Inflammatory macrophage treated with lipopolysaccharide for 1 hour (primary cell): ENCODE measurements at regions not wholly inside any gene's neighbourhood (a gene's known extent, or its start where the extent isn't known, plus 50 kb on each side); places are given as distances from the start of the nearest gene placed in this dataset.
"Not testable (repeated sequence)": the region's sequence is repeated elsewhere in the genome, so short reads cannot be mapped to it uniquely, and the experiment has no call there.

Experiments
- DNase-seq, 2 donors: peaks; one replicate each; pipeline ENCODE4 v3.0.0-alpha.2; 2020 to 2022

DNA sequence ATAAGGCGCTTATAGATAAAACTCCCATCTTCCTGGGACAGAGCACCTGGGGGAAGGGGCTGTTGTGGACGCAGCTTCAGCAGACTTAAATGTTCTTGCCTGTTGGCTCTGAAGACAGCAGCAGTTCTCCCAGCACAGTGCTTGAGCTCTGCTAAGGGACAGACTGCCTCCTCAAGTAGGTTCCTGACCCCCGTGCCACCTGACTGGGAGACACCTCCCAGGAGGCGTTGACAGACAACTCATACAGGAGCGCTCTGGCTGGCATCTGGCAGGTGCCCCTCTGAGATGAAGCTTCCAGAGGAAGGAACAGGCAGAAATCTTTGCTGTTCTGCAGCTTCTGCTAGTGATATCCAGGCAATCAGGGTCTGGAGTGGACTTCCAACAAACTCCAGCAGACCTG is 383.1 kb upstream of the EMCN start:
- DNase-seq: not testable (repeated sequence)

DNA sequence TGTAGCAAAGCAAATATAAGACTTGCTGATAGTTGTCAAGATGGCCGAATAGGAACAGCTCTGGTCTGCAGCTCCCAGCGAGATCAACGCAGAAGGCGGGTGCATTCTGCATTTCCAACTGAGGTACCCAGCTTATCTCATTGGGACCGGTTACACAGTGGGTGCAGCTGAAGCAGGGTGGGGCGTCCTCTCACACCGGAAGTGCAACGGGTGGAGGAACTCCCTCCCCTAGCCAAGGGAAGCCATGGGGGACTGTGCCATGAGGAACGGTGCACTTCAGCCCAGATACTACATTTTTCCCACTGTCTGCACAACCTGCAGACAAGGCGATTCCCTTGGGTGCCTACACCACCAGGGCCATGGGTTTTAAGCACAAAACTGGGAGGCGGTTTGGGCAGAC is 382.3 kb upstream of the EMCN start:
- DNase-seq: no peak

DNA sequence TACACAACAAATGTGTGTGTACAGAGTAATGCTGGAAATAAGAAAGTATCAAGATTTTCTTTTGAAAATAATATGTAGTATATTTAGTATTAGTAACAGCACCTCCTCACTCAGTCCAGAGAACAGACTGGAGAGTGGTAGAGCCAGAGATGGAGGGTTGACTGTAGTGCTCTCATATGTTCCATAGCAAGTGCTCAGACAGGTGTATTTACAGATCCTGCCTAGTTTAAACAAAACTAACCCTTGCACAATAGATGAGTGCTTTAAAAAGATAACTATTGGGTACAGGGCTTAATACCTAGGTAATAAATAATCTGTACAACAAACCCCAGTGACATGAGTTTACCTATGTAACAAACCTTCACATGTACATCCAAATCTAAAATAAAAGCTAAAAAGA is 381.0 kb upstream of the EMCN start:
- no peak for DNase-seq

DNA sequence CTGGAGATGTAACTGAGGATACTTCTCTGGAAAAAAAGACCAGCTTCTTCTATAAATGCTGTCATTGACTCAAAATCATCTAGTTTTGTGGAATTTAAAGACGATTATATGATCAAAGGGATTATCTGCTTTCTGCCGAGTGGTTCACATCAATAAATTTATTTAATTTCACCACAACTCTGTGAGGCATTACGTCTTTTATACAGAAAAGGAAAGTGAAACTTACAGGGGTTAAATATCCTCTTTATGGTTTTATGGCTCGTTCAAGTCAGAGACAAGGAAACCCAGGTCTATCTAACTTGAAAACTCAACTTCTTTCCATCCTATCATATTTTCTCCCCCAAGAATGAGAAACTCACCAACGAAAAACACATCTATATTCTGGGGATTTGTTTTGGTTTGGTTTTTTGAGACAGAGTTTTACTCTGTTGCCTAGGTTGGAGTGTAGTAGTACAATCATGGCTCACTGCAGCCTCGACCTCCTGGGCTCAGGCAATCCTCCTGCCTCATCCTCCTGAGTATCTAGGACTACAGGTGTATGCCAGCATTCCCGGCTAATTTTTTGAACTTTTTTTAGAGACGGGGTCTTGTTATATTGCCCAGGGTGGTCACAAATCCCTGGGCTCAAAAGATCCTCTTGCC is 377.9 kb upstream of the EMCN start:
- DNase-seq: peak; percentile 26 to 37

DNA sequence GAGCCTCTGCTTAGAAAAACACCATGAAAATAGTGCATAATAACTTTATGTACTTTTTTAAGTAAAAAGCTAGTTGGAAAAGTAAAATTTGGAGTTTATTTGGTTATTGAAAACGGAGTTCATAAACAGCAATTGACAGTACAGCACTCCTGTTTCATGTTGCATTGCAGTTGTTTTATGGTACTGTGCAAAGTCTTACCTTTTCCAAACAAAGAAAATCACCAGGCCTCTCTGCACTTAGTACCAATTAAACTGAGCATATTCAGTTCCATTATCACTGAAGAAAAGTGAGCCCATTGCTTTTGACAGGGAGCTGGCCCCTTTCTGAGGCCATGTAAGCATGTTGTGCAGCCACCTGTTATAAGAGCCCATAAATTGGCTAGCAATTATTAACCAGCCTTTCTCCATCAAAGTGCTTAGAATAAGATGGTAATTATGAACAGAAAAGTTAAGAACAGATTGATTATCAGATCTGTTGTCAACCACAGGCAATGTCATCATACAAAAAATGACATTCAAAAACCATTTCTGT is 376.6 kb upstream of the EMCN start:
- no peak for DNase-seq

DNA sequence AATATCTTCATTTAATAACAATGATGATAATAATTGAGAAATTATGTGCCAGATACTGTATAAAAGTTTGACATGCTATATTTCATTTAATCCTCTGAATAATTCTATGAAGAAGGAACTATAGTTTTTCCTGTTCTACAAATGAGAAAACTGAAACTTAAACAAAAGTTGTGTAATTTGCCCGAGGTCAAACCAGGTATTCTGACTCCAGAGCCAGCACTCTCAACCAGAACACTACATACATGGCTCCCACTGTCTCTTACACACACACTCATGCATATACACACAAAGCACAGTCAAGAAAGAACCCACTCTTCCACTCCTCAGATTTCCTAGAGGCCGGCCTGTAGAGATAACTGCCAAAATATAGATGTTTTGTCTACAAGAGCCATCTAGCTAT is 374.0 kb upstream of the EMCN start:
- no peak for DNase-seq

DNA sequence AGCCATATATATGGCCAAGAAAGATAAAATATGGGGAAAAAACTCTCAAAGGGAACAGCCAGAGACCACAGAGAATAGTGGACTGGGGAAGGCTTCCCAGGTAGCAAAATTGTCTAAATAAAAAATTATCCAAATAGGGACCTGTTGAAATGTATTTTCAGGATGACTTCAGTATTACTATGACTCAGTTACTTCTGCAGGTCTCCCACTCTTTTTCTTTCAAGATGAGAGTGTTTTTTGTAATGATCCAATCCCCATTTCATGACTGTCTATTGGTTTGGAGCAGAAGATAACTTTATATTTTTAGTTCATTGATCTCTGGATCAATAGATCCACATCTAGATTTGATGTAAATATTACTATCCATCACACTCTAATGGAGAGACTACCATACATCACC is 372.1 kb upstream of the EMCN start:
- DNase-seq: no peak

DNA sequence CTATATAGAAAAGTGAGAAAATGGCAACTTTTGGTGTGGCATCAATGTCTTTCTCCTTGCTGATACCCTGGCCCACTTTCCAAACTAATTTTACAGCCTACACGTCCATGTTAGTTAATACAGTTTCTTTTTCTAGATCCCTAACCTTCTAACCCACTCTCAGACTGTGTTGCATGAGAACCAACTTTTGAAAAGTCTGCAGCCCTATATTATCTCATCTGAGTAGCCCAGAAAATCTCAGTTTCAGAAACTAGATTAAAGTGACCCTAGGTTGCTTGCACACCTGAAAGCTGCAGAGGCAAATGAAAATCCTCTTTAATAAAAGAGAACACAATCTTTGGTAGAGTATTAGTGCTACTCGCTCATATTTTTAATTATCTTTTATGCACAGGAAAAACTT is 371.6 kb upstream of the EMCN start:
- DNase-seq: no peak

DNA sequence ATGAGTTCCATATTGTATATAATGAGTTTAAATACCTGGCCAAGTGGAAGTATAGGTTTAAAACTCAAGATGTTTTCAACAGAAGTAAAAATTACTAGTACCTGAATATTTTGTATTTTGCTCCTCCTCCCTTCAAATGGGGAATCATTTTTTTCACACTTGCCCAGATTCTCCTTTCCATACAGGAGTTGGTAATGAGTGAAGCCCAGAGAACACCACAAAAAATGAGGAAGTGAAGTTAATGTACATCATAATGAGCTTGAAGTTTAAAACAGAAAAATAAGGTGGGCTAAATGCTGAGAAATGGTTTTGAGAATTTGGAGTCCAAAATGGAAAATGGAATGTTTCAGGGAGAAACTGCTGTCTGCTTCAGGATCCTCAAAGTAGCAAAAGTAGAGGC is 364.8 kb upstream of the EMCN start:
- no peak for DNase-seq

DNA sequence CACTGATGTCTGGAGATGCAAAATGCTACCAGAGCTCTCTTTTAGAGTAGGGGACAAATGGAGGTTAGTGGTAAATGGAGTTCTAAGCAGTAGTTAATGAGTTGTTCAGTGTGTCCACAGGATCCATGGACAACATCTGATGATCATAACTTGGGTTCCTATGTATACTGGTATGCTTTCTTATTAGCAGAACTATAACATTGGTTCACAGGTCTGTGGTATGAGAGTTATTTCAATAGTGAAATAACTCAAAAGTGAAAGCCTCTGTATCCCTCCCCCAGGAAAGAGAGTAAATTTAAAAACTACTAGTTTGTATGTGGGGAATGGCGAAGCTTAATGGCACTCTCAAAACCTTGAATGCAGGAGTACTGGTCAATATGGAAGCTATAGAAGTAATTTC is 363.5 kb upstream of the EMCN start:
- DNase-seq: no peak

DNA sequence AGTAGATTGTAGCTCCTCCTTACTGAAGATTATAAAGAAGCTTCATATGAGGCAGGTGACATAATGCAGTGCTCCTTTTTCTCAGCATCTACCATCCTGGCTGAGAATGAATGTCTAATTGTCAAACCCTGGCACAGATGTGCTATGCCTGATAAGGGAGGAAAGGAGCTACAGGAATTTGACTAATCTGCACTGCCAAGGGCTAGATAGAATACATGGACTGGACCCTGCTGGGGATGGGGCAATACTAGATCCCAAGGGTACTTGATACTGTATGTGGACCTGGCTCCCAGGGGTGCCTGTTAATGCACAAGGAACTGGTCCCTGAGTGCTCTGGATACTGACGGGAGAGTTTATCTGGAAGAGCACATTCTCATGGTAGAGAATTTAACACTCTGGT is 362.2 kb upstream of the EMCN start:
- no peak for DNase-seq

DNA sequence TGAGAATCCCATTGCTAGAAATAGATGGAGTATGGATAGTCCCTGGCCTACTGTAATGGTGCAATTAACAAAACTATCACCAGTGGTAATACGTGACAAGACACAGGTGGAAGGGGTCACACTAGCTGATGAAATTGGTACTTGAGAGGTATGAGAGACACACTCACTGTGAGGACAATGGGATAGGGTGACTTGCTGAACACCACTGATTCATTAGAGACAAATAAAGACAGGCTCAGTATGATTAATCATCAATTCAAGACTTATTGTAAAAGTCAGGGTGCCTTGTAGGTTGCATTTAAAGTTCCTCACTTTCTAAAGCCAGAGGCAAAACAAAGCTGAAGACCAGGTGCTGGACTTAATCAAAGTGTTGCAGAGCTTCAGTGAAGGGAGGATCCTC is 361.6 kb upstream of the EMCN start:
- no peak for DNase-seq

DNA sequence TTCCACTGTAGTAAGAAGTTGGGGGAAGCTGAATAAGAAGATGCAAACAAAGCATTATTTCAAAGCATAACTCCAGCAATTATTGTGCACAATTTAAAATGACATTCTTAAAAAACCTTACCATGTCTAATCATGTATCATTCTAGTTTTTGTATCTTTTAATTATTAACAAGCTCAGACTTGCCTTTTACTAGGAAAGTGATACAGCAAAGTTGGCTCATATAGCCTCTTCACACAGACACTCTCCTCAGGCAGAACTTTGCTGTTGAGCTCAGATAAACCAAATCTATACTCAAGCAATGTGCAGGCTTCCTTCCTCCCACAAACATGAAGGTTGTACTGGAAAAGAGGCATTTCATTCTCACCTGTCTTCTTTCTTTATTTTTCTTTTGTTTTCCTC is 358.7 kb upstream of the EMCN start:
- DNase-seq: no peak

DNA sequence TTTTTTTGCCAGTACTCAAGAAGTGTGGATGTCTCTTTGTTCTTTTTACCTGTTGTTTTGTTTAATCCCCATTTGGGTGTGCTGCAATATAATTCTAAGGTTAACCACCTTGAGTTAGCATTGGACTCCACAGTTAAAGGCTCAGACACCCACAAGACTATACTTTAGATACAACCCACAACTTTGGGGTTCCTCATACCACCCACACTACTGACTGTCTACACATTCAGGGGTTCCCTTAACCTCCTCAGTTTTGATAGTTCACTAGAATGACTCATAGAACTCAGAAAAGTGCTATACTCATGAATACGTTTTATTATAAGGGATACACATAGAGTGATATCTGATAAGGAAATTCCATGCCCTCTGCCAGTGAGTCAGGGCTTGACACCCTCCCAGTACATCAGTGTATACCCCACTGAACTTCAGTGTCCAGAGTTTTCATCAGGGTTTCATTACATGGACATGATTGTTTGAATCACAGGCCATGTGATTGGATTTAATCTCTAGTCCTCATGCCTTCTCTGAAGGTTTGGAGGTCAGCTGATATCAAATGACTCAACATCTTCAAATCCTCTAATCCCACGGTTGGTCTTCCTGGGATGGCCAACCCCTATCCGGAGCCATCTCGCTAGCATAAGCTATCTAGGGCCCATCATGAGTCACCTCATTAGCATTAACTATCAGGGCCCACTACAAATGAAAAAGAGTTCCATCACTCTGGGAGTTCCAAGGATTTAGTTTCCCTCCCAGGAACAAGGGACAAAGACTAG is 357.7 kb upstream of the EMCN start:
- DNase-seq: no peak

DNA sequence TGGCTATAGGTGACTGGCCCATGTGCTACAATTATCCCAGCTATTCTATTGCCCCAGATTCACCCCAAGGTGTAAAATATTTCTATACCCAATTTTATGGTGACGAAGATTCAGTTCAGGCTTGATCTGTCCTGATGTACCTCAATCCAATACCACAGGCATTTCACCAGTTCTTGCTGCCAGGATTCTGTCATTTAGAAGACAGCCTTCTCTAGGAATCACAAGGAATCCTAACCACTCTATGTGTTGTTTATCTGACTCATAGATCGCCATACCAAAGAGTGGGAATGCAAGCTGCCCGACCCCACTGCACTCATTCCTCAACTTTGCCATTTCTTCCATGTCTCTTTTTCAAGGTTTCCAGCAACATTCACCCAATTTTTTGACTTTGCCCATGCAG is 355.0 kb upstream of the EMCN start:
- DNase-seq: no peak

DNA sequence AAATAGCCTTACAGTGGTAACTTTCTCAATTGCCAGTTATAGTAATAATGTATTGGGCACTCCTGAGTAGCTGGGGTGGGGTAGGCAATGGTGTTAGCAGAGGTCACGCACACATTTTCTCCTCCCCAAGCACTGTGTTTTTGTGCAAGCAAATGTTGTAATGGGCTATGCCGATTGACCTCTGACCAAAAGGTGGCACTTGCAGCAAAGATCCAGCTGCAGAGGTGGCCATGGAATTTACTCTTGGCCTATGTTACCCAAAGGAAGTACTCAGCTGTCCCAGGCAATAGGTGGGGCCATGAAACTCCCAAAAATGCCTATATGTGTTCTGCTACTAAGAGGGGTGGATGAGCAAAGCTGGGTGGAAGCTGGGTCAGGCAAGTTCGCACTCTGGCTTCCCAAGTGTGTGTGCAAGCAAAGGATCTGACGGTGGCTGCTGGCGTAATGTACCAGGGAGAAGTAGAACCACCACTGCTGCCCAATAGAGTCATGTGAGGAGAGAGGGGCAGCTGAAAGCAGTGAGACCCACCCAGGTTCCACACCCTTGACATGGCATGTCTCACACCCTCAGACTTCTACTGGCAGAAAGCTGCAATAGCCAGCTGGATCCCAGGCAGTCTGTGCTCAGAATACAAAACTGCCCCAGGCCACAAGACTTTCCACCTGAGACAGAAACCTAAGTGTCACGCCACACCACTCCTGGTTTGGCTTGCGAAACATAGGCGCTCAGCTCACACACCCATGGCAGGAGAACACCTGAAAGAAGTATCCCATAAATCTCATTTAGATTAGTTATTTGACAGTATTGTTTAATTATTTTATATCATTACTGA is 353.3 kb upstream of the EMCN start:
- no peak for DNase-seq

DNA sequence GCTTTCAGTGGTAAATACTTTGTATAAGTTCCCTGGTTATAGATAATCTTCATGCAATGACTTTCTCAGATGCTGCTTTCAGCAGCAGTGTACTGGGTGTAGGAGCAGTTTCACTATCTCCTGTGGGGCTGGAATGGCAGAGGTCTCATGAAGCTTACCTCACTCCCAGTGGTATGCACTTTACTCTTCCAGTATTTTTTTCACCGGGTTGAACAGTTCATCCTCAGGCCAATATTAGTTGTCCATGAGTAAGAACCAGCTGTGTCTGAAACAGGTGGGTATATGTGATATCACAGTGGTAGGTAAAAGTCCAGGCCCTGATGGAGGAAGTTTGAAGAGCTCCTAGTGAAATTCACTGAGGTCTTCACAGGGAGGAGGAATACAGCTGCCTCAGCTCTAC is 351.5 kb upstream of the EMCN start:
- DNase-seq: no peak

DNA sequence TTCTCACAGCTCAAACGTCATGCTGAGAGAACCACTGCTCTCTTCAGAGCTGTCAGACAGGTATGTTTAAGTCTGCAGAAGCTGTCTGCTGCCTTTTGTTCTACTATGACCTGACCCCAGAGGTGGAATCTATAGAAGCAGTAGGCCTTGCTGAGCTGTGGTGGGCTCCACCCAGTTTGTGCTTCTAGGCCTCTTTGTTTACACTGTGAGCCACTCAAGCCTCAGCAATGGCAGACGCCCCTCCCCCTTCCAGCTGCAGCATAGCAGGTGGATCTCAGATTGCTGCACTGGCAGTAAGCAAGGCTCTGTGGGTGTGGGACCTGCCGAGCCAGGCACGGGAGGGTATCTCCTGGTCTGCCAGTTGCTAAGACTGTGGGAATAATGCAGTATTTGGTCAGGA is 350.5 kb upstream of the EMCN start:
- DNase-seq: not testable (repeated sequence)

DNA sequence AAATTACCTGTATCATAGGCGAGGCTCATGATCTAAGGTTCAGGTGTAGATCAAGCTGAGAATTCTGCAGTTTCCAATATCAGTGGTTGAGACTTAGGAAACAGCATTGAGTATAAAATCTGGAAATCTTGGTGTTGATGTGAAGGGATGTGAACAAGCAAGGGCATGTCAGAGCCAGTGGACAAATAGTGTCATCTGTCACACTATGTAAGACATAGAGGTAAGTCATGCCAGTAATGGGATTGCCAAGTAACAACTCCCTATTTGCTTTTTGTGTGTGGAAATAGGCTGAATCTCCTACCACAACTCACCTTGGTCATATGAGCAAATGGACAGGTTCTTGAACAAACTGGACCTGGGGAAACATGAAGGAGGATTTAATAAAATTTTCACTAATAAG is 334.5 kb upstream of the EMCN start:
- DNase-seq: no peak

DNA sequence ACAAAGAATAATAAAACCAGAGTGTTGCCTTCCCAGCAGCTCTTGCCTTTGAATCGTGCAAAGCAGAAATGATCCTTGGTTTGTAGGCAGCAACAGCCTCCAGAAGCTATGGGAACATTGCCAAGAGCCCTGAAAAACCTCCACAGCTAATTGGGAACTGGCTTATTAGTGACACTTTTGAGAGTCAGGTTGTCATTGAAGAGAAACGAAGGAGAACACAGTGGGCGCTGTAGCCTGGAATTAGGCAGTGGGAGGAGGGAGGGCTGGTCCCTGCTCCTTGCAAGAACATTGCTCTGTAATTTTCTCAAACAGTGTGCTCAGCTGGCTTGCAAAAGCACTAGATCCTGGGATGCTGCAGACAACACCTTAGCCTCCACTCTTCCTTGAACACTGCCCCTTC is 331.5 kb upstream of the EMCN start:
- DNase-seq: no peak

DNA sequence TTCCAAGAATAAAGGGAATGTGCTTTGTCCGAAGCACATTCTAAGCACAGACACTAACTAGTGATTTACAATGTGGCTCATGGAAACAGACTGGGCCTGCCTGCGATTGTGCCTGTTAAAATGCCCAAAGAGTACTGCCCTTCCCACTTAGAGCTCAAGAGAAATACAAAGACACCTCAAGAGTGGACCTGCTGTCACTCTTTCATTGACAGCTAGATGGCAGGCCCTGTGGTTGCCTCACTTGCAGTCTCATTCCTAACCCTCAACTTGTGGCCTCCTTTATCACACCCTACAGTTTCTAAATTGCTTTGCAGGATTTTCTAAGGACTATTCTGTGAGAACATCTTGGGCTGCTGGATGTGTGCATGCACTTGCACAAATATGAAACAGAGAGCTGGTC is 331.0 kb upstream of the EMCN start:
- DNase-seq: no peak

DNA sequence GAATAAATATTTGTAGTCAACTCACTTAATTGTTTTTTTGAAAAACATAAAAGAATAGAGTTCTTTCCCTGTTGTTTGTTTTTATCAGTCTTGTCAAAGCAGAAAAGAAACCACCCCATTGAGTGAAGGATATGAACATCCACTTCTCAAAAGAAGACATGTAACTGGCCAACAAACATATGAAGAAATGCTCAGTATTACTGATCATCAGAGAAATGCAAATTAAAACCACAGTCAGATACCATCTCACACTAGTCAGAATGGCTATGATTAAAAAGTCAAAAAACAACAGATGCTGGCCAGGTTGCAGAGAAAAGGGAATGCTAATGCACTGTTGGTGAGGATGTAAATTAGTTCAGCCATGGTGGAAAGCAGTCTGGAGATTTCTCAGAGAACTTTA is 326.1 kb upstream of the EMCN start:
- no peak for DNase-seq

DNA sequence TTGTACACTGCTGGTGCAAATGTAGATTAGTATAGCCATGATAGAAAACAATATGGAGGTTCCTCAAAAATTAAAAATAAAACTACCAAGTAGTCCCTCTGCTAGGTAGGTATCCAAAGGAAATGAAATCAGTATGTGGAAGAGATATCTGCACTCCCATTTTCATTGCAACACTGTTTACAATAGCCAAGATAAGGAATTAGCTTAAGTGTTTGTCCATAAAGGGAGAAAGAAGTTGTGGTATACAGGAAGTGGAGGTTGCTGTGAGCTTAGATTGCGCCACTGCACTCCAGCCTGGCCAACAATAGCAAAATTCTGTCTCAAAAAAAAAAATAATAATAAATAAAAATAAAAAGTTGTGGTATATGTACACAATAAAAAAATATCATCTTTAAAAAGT is 325.0 kb upstream of the EMCN start:
- no peak for DNase-seq

DNA sequence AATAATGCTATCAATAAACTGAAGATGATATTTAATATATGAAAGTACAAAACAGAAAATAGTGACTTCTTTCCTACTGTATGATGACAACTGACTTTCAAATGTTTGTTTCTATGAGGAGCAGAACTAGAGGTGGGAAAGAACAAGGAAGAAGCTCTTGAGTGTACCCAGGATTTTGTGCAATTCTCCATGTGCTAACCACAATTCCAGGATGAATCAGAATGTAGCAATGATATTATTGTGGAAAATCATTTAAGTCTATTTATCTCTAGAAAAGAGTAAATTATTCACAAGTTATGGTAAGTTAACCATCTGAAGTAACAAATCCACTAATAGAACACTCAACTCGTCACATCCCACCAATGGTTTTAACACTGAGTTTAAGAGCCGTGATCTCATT is 324.1 kb upstream of the EMCN start:
- no peak for DNase-seq
